ENCODE measurements at regions not wholly inside any gene's neighbourhood (a gene's known extent, or its start where the extent isn't known, plus 50 kb on each side); places are given as distances from the start of the nearest gene placed in this dataset.

GRCh38 chr1:51048670-51049069 is 53.4 kb upstream of the C1orf185 start:
- DNase-seq (ENCODE audit: low read depth in 1 of 2, low spot score in 2 of 2): no peak
- Histone ChIP-seq H2AK5ac (ENCODE audit: low read depth, low read length) (no peak overlapping the region), H2BK5ac (ENCODE audit: low read depth, low read length) (no peak overlapping the region), H3K27me3 (replicated peaks in 1 of 4; ENCODE audit: control insufficient read depth in 3 of 4, extremely low read depth in 1 of 4, insufficient read depth in 3 of 4, low read length in 3 of 4) (no peaks in the 10 kb centered on the region), H3K18ac (ENCODE audit: extremely low read depth, low read length) (no peak overlapping the region), H3K56ac (replicated peaks; ENCODE audit: insufficient read length, low read depth, low read length) (no peak overlapping the region), H3K9me3 (ENCODE audit: insufficient read depth in 2 of 2, low read depth in 1 of 2, low read length in 1 of 2) (no peaks in the 10 kb centered on the region; a peak in 1 of 4 replicates), H2BK12ac (ENCODE audit: low read depth, low read length) (no peak overlapping the region), H3K4me1 (replicated peaks in 1 of 4; ENCODE audit: control insufficient read depth in 3 of 4, insufficient read depth in 4 of 4, low read length in 3 of 4) (no peaks in the 10 kb centered on the region), H2BK15ac (ENCODE audit: low read length) (no peak overlapping the region), H2BK20ac (ENCODE audit: low read length) (no peak overlapping the region), H3K23me2 (ENCODE audit: low read depth, low read length) (no peaks in the 10 kb centered on the region), H3K79me2 (ENCODE audit: control insufficient read depth in 1 of 2, insufficient read depth in 2 of 2, low read length in 2 of 2) (no peaks in the 10 kb centered on the region), H3K14ac (ENCODE audit: insufficient read length) (no peak overlapping the region), H3K4ac (replicated peaks; ENCODE audit: insufficient read length, low read depth, low read length) (no peak overlapping the region), H2AFZ (ENCODE audit: low read length) (no peak overlapping the region), H4K91ac (replicated peaks; ENCODE audit: insufficient read length, low read length) (no peak overlapping the region), H3K4me2 (ENCODE audit: insufficient read depth in 1 of 2, low read depth in 2 of 2, low read length in 2 of 2) (no peak overlapping the region), H3K23ac (ENCODE audit: insufficient read length) (no peak overlapping the region), H3K36me3 (ENCODE audit: control insufficient read depth in 2 of 4, insufficient read depth in 4 of 4, low read length in 3 of 4) (no peaks in the 10 kb centered on the region), H4K20me1 (replicated peaks in 1 of 2; ENCODE audit: control insufficient read depth in 1 of 2, insufficient read depth in 2 of 2, low read length in 2 of 2) (no peaks in the 10 kb centered on the region), H4K8ac (ENCODE audit: extremely low read depth, insufficient read depth, low read length) (no peak overlapping the region), H2BK120ac (replicated peaks; ENCODE audit: low read depth, low read length) (no peak overlapping the region), H3K79me1 (ENCODE audit: low read depth, low read length) (no peaks in the 10 kb centered on the region), H3K4me3 (ENCODE audit: extremely low read depth in 1 of 4, insufficient read depth in 2 of 4, low read depth in 3 of 4, low read length in 4 of 4) (no peak overlapping the region), H3K27ac (ENCODE audit: low read depth, low read length) (no peak overlapping the region), H4K5ac (ENCODE audit: insufficient read length, low read depth, low read length) (no peak overlapping the region), H3K9ac (replicated peaks in 1 of 4; ENCODE audit: extremely low read depth in 1 of 4, low read depth in 3 of 4, low read length in 3 of 4) (no peak overlapping the region)
- no peak for FAIRE-seq
- WGBS, 2 experiments (ENCODE audit: extremely low coverage in 1 of 2, insufficient coverage in 1 of 2, insufficient read length in 1 of 2, insufficient replicate concordance in 2 of 2, low coverage in 1 of 2, low lambda C conversion rate in 2 of 2, missing lambda C conversion rate in 1 of 2): 47% methylated on average over 2 of the region's 2 CpGs; no CpG with 5 or more reads in 1 of the 2 experiments
- POLR2A ChIA-PET (ENCODE audit: partially characterized antibody): no interaction called here
- CTCF ChIA-PET (ENCODE audit: partially characterized antibody): no interaction called here
- TF ChIP-seq KDM4A (IDR thresholded peaks at IDR 0.05; ENCODE audit: low read depth, low read length, severe bottlenecking): no peak

Measured in H1 (cell line).